Transverse colon (tissue), 4 donors: ENCODE measurements at regions not wholly inside any gene's neighbourhood (a gene's known extent, or its start where the extent isn't known, plus 50 kb on each side); places are given as distances from the start of the nearest gene placed in this dataset.

ENCODE experiments used
- POLR2AphosphoS5 ChIP-seq, 3 donors: sonication (generic); formaldehyde crosslinking; IDR thresholded peaks; one replicate each; pipeline ENCODE4 v1.6.1; 2016; ENCODE audit warnings: antibody characterized with exemption in 3 of 3
- TF ChIP-seq, protein P1 (sequence below), 5 experiments: fragments of 200-600 bp in 3 of 5; fragments of 450-650 bp in 2 of 5; sonication (generic) in 3 of 5; IDR thresholded peaks; 1 replicate in 2 of 5; 2 replicates in 3 of 5; pipeline ENCODE4 v1.5.1; 2016 to 2017; ENCODE audit warnings: antibody characterized with exemption in 5 of 5, inconsistent platforms in 3 of 5, mild to moderate bottlenecking in 2 of 5, moderate library complexity in 1 of 5

GRCh38 chr17:15081008-15081407 is 184.1 kb downstream of the PMP22 start:
- TF ChIP-seq, protein P1, sequence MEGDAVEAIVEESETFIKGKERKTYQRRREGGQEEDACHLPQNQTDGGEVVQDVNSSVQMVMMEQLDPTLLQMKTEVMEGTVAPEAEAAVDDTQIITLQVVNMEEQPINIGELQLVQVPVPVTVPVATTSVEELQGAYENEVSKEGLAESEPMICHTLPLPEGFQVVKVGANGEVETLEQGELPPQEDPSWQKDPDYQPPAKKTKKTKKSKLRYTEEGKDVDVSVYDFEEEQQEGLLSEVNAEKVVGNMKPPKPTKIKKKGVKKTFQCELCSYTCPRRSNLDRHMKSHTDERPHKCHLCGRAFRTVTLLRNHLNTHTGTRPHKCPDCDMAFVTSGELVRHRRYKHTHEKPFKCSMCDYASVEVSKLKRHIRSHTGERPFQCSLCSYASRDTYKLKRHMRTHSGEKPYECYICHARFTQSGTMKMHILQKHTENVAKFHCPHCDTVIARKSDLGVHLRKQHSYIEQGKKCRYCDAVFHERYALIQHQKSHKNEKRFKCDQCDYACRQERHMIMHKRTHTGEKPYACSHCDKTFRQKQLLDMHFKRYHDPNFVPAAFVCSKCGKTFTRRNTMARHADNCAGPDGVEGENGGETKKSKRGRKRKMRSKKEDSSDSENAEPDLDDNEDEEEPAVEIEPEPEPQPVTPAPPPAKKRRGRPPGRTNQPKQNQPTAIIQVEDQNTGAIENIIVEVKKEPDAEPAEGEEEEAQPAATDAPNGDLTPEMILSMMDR (IDR thresholded peaks at IDR 0.05), result no peak
- no peak for TF ChIP-seq POLR2AphosphoS5 (IDR thresholded peaks at IDR 0.05)
